Eye (tissue), 1 donor: ENCODE measurements at regions not wholly inside any gene's neighbourhood (a gene's known extent, or its start where the extent isn't known, plus 50 kb on each side); places are given as distances from the start of the nearest gene placed in this dataset.

ENCODE experiments used
- DNase-seq: peaks from one replicate; pipeline ENCODE4 v3.0.0-alpha.2; 2015

GRCh38 chr1:175822580-175822979 is 79.2 kb upstream of the TNR start:
- DNase-seq, result no peak

DNA sequence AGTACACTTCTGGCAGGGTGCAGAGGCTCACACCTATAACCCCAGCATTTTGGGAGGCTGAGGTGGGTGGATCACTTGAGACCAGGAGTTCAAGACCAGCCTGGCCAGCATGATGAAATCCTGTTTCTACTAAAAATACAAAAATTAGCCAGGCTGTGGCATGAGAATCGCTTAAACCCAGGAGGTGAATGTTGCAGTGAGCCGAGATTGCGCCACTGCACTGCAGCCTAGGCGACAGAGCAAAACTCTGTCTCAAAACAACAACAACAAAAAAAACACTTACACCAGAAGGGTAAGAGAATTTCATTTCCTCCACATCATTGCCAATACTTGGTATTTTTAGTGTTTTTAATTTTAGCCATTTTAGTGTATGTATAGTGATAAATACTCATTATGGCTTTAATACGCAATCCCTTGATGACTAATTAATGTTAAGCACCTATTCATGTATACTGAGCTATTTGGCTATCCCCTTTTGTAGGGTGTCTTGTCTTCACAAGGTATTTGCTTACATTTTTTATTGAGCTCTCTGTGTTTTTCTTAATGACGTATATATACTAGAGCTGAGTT is 77.1 kb upstream of the TNR start:
- no peak for DNase-seq

- no peak for DNase-seq
These were observed 75.5 kb upstream of the TNR start for GRCh38 chr1:175818929-175819328.

GRCh38 chr1:175817445-175817844 is 74.0 kb upstream of the TNR start:
- no peak for DNase-seq

DNA sequence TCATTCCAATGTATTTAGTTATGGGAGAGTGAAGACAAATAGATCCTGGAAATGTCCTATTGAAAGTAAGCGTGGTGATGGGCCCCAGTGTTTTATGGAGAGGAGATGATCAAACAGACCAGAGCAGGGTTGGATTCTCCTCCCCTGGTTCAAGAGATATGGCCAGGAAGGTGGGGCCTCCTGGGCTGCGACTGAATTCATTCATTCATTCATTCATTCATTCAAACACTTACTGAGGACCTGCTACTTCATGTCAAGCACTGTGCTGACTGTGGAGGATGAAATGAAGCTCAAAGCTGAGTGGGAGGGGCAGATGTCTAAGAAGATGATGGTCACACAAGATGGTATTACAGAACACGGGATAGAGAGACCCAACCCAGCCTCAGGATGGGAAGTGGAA is 71.5 kb upstream of the TNR start:
- no peak for DNase-seq

- DNase-seq, result no peak
These were observed 69.5 kb upstream of the TNR start for GRCh38 chr1:175812936-175813335.

DNA sequence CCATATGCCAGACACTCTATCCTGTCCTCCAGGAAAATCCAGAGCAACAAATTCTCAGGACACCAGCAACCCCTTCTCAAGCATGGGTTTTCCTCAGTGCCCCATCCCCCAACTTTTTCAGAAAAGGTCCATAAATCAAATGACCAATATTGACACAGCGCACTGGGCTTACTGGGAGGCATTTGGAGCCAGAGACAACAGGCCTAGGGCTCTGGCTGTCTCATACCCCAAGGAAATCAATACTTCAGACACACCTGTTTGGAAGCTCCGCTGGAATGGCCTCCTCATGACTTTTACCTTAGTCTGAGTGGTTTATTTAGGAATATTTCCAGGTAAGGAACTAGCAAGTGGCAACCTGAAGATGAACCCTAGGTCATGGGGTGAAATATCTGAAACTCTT is 66.9 kb upstream of the TNR start:
- no peak for DNase-seq

GRCh38 chr1:175808999-175809398 is 65.6 kb upstream of the TNR start:
- no peak for DNase-seq

- no peak for DNase-seq
These were observed 65.2 kb upstream of the TNR start for GRCh38 chr1:175808573-175808972.

DNA sequence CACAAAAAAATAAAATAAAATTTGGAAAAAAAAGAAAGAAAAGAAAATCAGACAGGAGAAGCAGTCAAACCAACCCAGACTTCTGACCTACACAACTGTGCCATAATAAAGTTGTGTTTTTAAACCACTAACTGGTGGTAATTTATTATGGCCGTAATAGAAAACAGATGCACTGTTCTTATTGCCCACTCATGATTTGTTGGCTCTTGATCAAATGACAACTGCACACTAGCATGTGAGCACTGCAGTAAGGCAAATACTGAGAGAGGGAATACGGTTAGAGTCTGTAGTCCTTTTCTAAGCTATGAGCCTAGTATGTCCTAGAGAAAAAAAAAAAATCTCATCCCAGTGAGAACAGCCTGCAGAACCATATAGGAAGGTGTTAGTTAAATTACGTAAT is 61.2 kb upstream of the TNR start:
- DNase-seq, result no peak

DNA sequence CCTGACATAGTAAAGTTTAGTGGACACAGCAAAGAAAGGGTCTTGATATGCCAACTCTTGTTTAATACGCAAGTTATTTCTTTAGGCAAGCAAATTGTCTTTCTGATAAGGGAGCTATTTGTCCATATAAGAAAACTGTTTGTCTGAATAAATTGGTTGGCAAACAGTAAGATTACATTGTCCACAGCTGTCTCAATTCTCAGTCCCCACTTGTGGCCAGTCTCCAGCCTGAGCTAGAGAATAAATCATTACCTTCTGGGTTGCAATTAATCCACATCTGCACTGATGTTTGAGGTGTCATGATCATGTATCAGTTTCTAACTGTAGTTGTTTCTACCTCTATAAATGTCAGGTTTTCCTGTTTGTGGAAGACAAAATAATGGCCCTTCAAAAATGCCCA is 60.0 kb upstream of the TNR start:
- no peak for DNase-seq

DNA sequence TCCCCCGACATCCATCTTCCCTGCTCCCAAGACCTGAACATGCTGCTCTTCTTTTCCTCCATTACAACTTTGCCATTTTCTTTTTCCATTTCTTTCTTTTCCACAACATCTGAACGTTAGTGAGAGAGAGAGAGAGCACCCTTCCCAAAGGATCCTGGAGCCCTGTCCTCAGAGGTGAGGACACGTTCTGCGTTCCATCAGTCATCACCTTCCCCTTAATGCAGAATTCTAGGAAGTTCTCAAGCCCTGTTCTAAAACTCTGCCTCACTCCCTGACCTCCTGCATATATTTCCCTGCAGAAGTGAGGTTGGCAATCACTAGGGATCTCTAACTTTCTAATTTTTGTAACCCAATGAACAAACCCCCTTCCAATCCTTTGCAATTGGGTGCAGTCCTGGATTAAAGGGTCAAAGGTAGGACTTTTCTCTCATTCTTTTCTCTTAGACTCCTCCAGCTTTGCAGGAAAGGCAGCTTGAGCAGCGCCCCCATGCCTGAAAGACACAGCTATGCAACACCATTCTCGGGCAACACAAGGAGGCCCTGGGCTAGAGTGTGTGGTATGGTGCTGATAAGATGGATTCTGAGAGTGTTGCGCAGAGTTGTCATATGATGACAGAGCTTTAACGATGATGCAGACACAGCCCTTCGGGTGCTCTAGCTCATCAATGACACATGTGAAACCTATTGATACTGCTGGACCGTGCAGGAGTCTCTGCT is 59.2 kb upstream of the TNR start:
- DNase-seq, result no peak

- DNase-seq, result no peak
These were observed 58.6 kb upstream of the TNR start for GRCh38 chr1:175801979-175802378.

- DNase-seq, result no peak
These were observed 54.2 kb upstream of the TNR start for GRCh38 chr1:175797576-175797975.

DNA sequence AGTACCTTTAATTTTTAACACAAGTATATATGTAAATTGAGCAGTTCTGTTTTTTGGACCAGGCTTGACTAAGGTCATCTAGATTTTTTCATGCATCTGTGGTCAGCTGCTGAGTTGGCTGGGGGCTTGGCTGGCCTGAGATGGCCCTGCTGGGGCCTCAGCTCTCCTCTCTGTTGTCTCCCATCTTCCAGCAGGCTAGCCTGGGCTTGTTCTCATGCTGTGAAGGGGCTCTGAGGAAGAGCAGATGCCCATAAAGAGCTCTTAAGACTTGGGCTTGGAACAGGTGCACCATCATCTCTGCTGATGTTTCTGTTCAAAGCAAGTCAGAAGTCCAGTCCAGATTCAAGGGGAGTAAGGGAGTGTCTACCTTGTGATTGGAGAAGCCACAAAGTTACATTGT is 51.2 kb upstream of the TNR start:
- no peak for DNase-seq

DNA sequence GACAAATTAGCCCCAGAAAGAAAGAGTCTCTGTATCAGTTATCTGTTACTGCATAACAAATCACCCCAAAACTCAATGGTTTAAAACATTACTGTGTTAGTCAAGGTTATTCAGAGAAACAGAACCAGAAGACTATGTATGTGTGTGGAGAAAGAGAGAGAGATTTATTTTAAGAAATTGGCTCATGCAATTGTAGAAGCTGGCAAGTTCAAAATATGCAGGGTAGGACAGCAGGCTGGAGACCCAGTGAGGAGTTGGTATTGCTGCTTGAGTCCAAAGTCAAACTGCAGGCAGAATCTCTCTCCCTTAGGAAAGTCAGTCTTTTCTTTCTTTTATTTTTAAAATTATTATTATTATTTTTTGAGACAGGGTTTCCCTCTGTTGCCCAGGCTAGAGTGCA is 50.2 kb upstream of the TNR start:
- DNase-seq, result no peak
